ENCODE measurements at regions not wholly inside any gene's neighbourhood (a gene's known extent, or its start where the extent isn't known, plus 50 kb on each side); places are given as distances from the start of the nearest gene placed in this dataset.

GRCh38 chr14:106442857-106443256 is 916.5 kb downstream of the TMEM121 start:
- TF ChIP-seq MAX (IDR thresholded peaks at IDR 0.05; ENCODE audit: insufficient read depth, insufficient read length): no peak
- TF ChIP-seq CTCF (IDR thresholded peaks at IDR 0.05; ENCODE audit: extremely low read depth in 1 of 2, insufficient read depth in 1 of 2, low read depth in 1 of 2, low read length in 2 of 2): no peak
- TF ChIP-seq EZH2 (IDR thresholded peaks at IDR 0.05; ENCODE audit: borderline replicate concordance, low read depth, low read length, severe bottlenecking): no peak
- no peak for TF ChIP-seq MYC (IDR thresholded peaks at IDR 0.05; ENCODE audit: low read depth, low read length)
- TF ChIP-seq POLR2A (IDR thresholded peaks at IDR 0.05; ENCODE audit: low read depth, low read length): no peak
- no peak for TF ChIP-seq POLR2AphosphoS5 (IDR thresholded peaks at IDR 0.05; ENCODE audit: insufficient read depth, low read depth, low read length)

Measured in endothelial cell of umbilical vein (primary cell).